GM23338 (cell line): ENCODE measurements at regions not wholly inside any gene's neighbourhood (a gene's known extent, or its start where the extent isn't known, plus 50 kb on each side); places are given as distances from the start of the nearest gene placed in this dataset.

Experiments
- ATAC-seq: fragments of 200-7000 bp; cut with Tn5 transposase; 3 replicates; pipeline ENCODE4 v1.9.1; 2020
- DNase-seq: peaks from one replicate; pipeline ENCODE4 v3.0.0-alpha.2; 2015; ENCODE audit warnings: low spot score
- H2AFZ ChIP-seq: fragments of 200-600 bp; sonication (generic); 2 replicates; pipeline ENCODE4 v1.8.0; 2016; ENCODE audit warnings: antibody characterized with exemption, mild to moderate bottlenecking, moderate library complexity
- H3F3A ChIP-seq: fragments of 200-600 bp; sonication (generic); replicated peaks from 2 replicates; pipeline ENCODE4 v1.8.0; 2017; ENCODE audit warnings: antibody characterized with exemption, mixed run types, low read depth
- H3K27ac ChIP-seq: fragments of 200-600 bp; sonication (generic); 2 replicates; pipeline ENCODE4 v1.6.1; 2016; ENCODE audit warnings: low read depth
- H3K27me3 ChIP-seq: fragments of 200-600 bp; sonication (generic); 2 replicates; pipeline ENCODE4 v1.8.0; 2016; ENCODE audit warnings: mild to moderate bottlenecking, mixed run types, moderate library complexity; ENCODE audit not compliant: insufficient read depth
- H3K36me3 ChIP-seq: fragments of 200-600 bp; sonication (generic); 2 replicates; pipeline ENCODE4 v1.8.0; 2016; ENCODE audit warnings: mild to moderate bottlenecking; ENCODE audit not compliant: insufficient read depth
- H3K4me1 ChIP-seq: fragments of 200-600 bp; sonication (generic); 2 replicates; pipeline ENCODE4 v1.8.0; 2016; ENCODE audit warnings: mild to moderate bottlenecking, moderate library complexity; ENCODE audit not compliant: insufficient read depth
- H3K4me2 ChIP-seq: fragments of 200-600 bp; sonication (generic); 2 replicates; pipeline ENCODE4 v1.7.1; 2017; ENCODE audit warnings: mixed run types
- H3K4me3 ChIP-seq: fragments of 200-600 bp; sonication (generic); 2 replicates; pipeline ENCODE4 v1.6.1; 2016; ENCODE audit warnings: mixed run types
- H3K79me2 ChIP-seq: fragments of 200-600 bp; sonication (generic); replicated peaks from 2 replicates; pipeline ENCODE4 v1.8.0; 2017; ENCODE audit warnings: mild to moderate bottlenecking; ENCODE audit not compliant: insufficient read depth
- H3K9me2 ChIP-seq: fragments of 200-600 bp; sonication (generic); 2 replicates; pipeline ENCODE4 v1.8.0; 2017; ENCODE audit not compliant: insufficient read depth
- H4K20me1 ChIP-seq: fragments of 200-600 bp; sonication (generic); replicated peaks from 2 replicates; pipeline ENCODE4 v1.8.0; 2017; ENCODE audit warnings: mild to moderate bottlenecking; ENCODE audit not compliant: insufficient read depth
- H3K27ac Mint-ChIP-seq: 2 replicates; pipeline ENCODE4 v1.8.0; 2020; ENCODE audit warnings: inconsistent platforms, mild to moderate bottlenecking, moderate library complexity, mixed read lengths
- H3K27me3 Mint-ChIP-seq: 3 replicates; pipeline ENCODE4 v1.8.0; 2022; ENCODE audit warnings: low read depth, mild to moderate bottlenecking, moderate library complexity, mixed read lengths, inconsistent platforms; ENCODE audit not compliant: insufficient read depth, poor library complexity
- H3K36me3 Mint-ChIP-seq: 3 replicates; pipeline ENCODE4 v1.8.0; 2021; ENCODE audit warnings: low read depth, mild to moderate bottlenecking, inconsistent platforms, moderate library complexity, mixed read lengths
- H3K4me1 Mint-ChIP-seq: 3 replicates; pipeline ENCODE4 v1.8.0; 2020; ENCODE audit warnings: mild to moderate bottlenecking, inconsistent platforms, mixed read lengths
- H3K4me3 Mint-ChIP-seq: 3 replicates; pipeline ENCODE4 v1.8.0; 2021; ENCODE audit warnings: moderate library complexity, mild to moderate bottlenecking, inconsistent platforms, mixed read lengths
- H3K9me3 Mint-ChIP-seq: 3 replicates; pipeline ENCODE4 v1.8.0; 2020; ENCODE audit warnings: moderate library complexity, mild to moderate bottlenecking, inconsistent platforms, mixed read lengths
- CREB1 ChIP-seq: fragments of 250-450 bp; sonication (Bioruptor Pico); IDR thresholded peaks from 2 replicates; pipeline ENCODE4 v1.5.0; 2020; ENCODE audit warnings: low read depth, mild to moderate bottlenecking, moderate library complexity
- EZH2 ChIP-seq: fragments of 200-600 bp; sonication (generic); IDR thresholded peaks from one replicate; pipeline ENCODE4 v1.8.0; 2017; ENCODE audit warnings: antibody characterized with exemption, mild to moderate bottlenecking, low read depth; ENCODE audit not compliant: unreplicated experiment
- EZH2phosphoT487 ChIP-seq: fragments of 200-600 bp; sonication (generic); IDR thresholded peaks from one replicate; pipeline ENCODE4 v1.8.1; 2018; ENCODE audit warnings: antibody characterized with exemption; ENCODE audit not compliant: unreplicated experiment
- JUNB ChIP-seq: IDR thresholded peaks from one replicate; pipeline ENCODE4 v1.6.1; 2016; ENCODE audit warnings: antibody characterized with exemption; ENCODE audit not compliant: unreplicated experiment
- NANOG ChIP-seq: IDR thresholded peaks from 2 replicates; pipeline ENCODE4 v1.6.1; 2016; ENCODE audit warnings: antibody characterized with exemption, borderline replicate concordance
- POLR2AphosphoS5 ChIP-seq: IDR thresholded peaks from 2 replicates; pipeline ENCODE4 v1.6.1; 2016; ENCODE audit warnings: antibody characterized with exemption, low read depth
- STAT1 ChIP-seq: IDR thresholded peaks from one replicate; pipeline ENCODE4 v1.6.1; 2016; ENCODE audit warnings: antibody characterized with exemption; ENCODE audit not compliant: unreplicated experiment
- ZNF114 ChIP-seq: fragments of 250-450 bp; sonication (Bioruptor Pico); IDR thresholded peaks from 2 replicates; pipeline ENCODE4 v1.5.0; 2020; ENCODE audit warnings: mild to moderate bottlenecking, moderate library complexity
- ZNF331 ChIP-seq: fragments of 250-450 bp; sonication (Bioruptor Pico); IDR thresholded peaks from 2 replicates; pipeline ENCODE4 v1.5.0; 2020; ENCODE audit warnings: low read depth, mild to moderate bottlenecking, moderate library complexity
- TF ChIP-seq, protein P1 (sequence below): IDR thresholded peaks from one replicate; pipeline ENCODE4 v1.6.1; 2018; ENCODE audit warnings: antibody characterized with exemption; ENCODE audit not compliant: unreplicated experiment
- TF ChIP-seq, protein P2 (sequence below): fragments of 250-450 bp; sonication (Bioruptor Pico); IDR thresholded peaks from 2 replicates; pipeline ENCODE4 v1.5.0; 2020; ENCODE audit warnings: mild to moderate bottlenecking, moderate library complexity

DNA sequence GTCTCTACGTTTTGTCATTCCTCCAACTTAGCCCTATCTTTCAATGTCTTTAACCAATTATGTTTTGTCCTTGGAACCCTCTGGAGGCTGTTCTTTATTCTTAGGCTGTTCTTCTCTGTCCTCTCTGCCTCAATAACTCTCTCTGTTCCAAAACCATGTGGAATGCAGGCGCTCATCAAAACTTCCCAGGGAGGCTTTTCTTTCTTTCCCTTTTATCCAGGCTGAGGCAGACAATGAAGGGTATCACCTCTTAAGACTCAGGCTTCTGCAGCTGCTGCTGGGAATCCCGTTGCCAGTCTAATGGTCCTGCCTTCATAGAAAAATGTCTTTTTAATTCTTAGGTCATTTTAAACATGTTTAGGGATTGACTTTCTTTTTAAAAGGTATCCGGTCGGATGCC is 544.7 kb downstream of the CDH26 start:
- TF ChIP-seq STAT1 (no peak), EZH2phosphoT487 (no peak)
- TF ChIP-seq, protein P1, sequence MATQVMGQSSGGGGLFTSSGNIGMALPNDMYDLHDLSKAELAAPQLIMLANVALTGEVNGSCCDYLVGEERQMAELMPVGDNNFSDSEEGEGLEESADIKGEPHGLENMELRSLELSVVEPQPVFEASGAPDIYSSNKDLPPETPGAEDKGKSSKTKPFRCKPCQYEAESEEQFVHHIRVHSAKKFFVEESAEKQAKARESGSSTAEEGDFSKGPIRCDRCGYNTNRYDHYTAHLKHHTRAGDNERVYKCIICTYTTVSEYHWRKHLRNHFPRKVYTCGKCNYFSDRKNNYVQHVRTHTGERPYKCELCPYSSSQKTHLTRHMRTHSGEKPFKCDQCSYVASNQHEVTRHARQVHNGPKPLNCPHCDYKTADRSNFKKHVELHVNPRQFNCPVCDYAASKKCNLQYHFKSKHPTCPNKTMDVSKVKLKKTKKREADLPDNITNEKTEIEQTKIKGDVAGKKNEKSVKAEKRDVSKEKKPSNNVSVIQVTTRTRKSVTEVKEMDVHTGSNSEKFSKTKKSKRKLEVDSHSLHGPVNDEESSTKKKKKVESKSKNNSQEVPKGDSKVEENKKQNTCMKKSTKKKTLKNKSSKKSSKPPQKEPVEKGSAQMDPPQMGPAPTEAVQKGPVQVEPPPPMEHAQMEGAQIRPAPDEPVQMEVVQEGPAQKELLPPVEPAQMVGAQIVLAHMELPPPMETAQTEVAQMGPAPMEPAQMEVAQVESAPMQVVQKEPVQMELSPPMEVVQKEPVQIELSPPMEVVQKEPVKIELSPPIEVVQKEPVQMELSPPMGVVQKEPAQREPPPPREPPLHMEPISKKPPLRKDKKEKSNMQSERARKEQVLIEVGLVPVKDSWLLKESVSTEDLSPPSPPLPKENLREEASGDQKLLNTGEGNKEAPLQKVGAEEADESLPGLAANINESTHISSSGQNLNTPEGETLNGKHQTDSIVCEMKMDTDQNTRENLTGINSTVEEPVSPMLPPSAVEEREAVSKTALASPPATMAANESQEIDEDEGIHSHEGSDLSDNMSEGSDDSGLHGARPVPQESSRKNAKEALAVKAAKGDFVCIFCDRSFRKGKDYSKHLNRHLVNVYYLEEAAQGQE = no peak
- no peak overlapping the region for H3K4me2 ChIP-seq
- H3K4me3 Mint-ChIP-seq = no peak overlapping the region
- H3K9me3 Mint-ChIP-seq = no peaks in the 10 kb centered on the region
- no peaks in the 10 kb centered on the region for H3F3A ChIP-seq
- peaks cover 4% of the 10 kb centered on the region for H3K27me3 Mint-ChIP-seq
- H3K27ac Mint-ChIP-seq = no peak overlapping the region
- H3K27ac ChIP-seq = no peak overlapping the region
- H3K36me3 Mint-ChIP-seq = no peaks in the 10 kb centered on the region
- no peak overlapping the region for H3K4me3 ChIP-seq
- no peaks in the 10 kb centered on the region for H3K4me1 Mint-ChIP-seq
- H3K36me3 ChIP-seq = no peaks in the 10 kb centered on the region
- no peaks in the 10 kb centered on the region for H4K20me1 ChIP-seq
- H2AFZ ChIP-seq = no peak overlapping the region
- no peaks in the 10 kb centered on the region for H3K9me2 ChIP-seq
- H3K4me1 ChIP-seq = no peaks in the 10 kb centered on the region
- ATAC-seq = no peak
- no peak for DNase-seq
- no peaks in the 10 kb centered on the region for H3K79me2 ChIP-seq
- H3K27me3 ChIP-seq = no peaks in the 10 kb centered on the region

GRCh38 chr20:60505423-60505822 is 547.2 kb downstream of the CDH26 start:
- no peak overlapping the region for H2AFZ ChIP-seq
- no peaks in the 10 kb centered on the region for H3K79me2 ChIP-seq
- no peak for TF ChIP-seq POLR2AphosphoS5
- TF ChIP-seq EZH2 = no peak
- TF ChIP-seq NANOG = no peak
- no peak for TF ChIP-seq CREB1
- no peak for TF ChIP-seq JUNB
- TF ChIP-seq, protein P2, sequence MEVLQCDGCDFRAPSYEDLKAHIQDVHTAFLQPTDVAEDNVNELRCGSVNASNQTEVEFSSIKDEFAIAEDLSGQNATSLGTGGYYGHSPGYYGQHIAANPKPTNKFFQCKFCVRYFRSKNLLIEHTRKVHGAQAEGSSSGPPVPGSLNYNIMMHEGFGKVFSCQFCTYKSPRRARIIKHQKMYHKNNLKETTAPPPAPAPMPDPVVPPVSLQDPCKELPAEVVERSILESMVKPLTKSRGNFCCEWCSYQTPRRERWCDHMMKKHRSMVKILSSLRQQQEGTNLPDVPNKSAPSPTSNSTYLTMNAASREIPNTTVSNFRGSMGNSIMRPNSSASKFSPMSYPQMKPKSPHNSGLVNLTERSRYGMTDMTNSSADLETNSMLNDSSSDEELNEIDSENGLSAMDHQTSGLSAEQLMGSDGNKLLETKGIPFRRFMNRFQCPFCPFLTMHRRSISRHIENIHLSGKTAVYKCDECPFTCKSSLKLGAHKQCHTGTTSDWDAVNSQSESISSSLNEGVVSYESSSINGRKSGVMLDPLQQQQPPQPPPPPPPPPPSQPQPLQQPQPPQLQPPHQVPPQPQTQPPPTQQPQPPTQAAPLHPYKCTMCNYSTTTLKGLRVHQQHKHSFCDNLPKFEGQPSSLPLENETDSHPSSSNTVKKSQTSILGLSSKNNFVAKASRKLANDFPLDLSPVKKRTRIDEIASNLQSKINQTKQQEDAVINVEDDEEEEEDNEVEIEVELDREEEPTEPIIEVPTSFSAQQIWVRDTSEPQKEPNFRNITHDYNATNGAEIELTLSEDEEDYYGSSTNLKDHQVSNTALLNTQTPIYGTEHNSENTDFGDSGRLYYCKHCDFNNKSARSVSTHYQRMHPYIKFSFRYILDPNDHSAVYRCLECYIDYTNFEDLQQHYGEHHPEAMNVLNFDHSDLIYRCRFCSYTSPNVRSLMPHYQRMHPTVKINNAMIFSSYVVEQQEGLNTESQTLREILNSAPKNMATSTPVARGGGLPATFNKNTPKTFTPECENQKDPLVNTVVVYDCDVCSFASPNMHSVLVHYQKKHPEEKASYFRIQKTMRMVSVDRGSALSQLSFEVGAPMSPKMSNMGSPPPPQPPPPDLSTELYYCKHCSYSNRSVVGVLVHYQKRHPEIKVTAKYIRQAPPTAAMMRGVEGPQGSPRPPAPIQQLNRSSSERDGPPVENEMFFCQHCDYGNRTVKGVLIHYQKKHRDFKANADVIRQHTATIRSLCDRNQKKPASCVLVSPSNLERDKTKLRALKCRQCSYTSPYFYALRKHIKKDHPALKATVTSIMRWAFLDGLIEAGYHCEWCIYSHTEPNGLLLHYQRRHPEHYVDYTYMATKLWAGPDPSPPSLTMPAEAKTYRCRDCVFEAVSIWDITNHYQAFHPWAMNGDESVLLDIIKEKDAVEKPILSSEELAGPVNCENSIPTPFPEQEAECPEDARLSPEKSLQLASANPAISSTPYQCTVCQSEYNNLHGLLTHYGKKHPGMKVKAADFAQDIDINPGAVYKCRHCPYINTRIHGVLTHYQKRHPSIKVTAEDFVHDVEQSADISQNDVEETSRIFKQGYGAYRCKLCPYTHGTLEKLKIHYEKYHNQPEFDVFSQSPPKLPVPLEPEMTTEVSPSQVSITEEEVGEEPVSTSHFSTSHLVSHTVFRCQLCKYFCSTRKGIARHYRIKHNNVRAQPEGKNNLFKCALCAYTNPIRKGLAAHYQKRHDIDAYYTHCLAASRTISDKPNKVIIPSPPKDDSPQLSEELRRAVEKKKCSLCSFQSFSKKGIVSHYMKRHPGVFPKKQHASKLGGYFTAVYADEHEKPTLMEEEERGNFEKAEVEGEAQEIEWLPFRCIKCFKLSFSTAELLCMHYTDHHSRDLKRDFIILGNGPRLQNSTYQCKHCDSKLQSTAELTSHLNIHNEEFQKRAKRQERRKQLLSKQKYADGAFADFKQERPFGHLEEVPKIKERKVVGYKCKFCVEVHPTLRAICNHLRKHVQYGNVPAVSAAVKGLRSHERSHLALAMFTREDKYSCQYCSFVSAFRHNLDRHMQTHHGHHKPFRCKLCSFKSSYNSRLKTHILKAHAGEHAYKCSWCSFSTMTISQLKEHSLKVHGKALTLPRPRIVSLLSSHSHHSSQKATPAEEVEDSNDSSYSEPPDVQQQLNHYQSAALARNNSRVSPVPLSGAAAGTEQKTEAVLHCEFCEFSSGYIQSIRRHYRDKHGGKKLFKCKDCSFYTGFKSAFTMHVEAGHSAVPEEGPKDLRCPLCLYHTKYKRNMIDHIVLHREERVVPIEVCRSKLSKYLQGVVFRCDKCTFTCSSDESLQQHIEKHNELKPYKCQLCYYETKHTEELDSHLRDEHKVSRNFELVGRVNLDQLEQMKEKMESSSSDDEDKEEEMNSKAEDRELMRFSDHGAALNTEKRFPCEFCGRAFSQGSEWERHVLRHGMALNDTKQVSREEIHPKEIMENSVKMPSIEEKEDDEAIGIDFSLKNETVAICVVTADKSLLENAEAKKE (CRISPR knock-in tag) = no peak
- TF ChIP-seq ZNF331 (CRISPR knock-in tag) = no peak
- no peak for TF ChIP-seq EZH2phosphoT487
- TF ChIP-seq ZNF114 = no peak
- no peak overlapping the region for H3K4me2 ChIP-seq
- no peaks in the 10 kb centered on the region for H3K9me3 Mint-ChIP-seq
- H3K27me3 ChIP-seq = no peaks in the 10 kb centered on the region
- H3F3A ChIP-seq = no peaks in the 10 kb centered on the region
- H3K4me1 ChIP-seq = no peaks in the 10 kb centered on the region
- H3K27me3 Mint-ChIP-seq = peaks cover 6% of the 10 kb centered on the region
- H3K36me3 Mint-ChIP-seq = no peaks in the 10 kb centered on the region
- H3K4me3 Mint-ChIP-seq = no peak overlapping the region
- DNase-seq = no peak
- no peaks in the 10 kb centered on the region for H3K36me3 ChIP-seq
- no peak overlapping the region for H3K4me3 ChIP-seq
- H3K27ac ChIP-seq = no peak overlapping the region
- no peak for ATAC-seq
- no peak overlapping the region for H3K27ac Mint-ChIP-seq
- H4K20me1 ChIP-seq = no peaks in the 10 kb centered on the region
- no peaks in the 10 kb centered on the region for H3K9me2 ChIP-seq
- peaks cover 16% of the 10 kb centered on the region for H3K4me1 Mint-ChIP-seq
